Cardiac septum (tissue), 1 donor: ENCODE measurements at regions not wholly inside any gene's neighbourhood (a gene's known extent, or its start where the extent isn't known, plus 50 kb on each side); places are given as distances from the start of the nearest gene placed in this dataset.

ENCODE experiments used
- DNase-seq: peaks from one replicate; pipeline ENCODE4 v3.0.0-alpha.2; 2020; ENCODE audit warnings: low spot score
- intact Hi-C: fragments of 100-400 bp; cut with DNase I; formaldehyde crosslinking; loops from one replicate; pipeline ENCODE4 v1.14.0; 2022
- donor health status: DM: no; HTN: no; CAD: no.

- intact Hi-C loops: no loop called here
- no peak for DNase-seq
Measured at GRCh38 chr9:1455766-1456165, 405.6 kb downstream of the DMRT2 start.

DNA sequence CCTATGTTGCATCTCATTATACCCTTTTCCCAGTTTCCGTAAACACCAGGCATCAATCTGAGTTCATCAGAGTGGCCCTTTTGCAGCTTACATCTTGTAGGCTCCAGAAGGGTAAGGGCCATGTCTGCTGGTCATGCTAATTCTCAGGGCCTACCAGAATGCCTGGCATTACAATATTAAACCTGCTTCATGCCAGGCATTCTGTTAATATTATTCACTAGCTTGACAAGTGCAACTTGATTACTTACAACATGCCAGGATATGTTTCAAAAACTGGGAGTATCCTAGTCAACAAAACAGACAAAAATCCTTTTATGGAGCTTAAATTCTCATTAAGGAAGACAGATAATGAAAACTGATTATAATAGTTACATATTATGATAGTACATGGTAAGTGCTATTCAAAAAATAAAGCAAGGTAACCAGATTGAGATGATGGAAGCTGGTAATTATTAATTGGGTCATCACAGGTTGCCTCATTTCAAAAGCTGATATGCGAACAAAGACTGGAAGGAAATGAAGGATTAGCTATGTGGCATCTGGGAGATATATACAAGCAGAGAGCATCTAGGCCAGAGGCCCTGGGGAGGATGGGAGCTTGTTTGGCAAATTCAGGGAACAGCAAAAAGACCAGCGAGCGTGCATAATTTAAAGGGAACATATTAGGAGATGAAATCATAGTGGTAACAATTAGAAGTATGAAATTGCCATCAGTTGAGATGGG, 406.3 kb downstream of the DMRT2 start:
- DNase-seq: no peak
- intact Hi-C loops: no loop called here

- no peak for DNase-seq
- intact Hi-C loops: no loop called here
Measured at GRCh38 chr9:1457460-1457859, 407.3 kb downstream of the DMRT2 start.

DNA sequence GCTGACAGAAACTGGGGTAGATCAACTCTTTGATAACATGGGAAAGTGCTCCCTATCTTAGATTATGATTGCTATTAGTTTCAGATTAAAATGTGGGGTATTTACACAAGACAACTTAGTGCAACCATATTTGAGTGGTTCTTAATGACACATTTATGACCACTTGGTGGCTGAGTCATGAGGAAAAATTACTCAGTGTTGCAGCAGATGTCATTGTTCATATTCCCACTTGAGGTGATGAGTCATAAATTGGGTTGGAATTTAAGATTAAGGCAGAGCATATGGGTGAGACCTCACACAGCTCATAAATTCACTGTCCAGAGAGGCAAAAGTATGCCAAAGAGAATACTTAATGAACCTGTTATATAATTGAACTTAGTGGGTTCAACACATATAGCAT, 408.3 kb downstream of the DMRT2 start:
- intact Hi-C loops: no loop called here
- DNase-seq: no peak

GRCh38 chr9:1460143-1460769, 410.1 kb downstream of the DMRT2 start:
- intact Hi-C loops: no loop called here
- no peak for DNase-seq

DNA sequence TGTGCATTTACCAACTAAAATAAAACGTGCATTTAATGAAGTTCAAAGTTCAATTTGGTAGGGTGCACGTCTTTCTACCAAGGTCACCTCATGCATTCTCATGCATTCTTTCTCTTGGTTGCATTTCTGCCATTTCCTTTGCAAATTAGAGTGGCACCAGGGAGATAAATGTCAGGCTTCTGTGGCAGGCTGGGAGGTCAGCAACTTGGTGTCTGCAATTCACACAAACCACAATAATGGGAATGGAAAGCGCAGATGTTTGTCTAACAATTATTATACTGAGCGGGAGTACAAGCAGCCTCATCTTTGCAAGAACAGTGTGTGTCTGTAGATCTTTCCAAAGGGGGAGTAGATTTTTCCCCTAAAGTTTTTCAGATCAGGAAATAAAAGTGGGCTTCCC, 411.7 kb downstream of the DMRT2 start:
- intact Hi-C loops: no loop called here
- no peak for DNase-seq

DNA sequence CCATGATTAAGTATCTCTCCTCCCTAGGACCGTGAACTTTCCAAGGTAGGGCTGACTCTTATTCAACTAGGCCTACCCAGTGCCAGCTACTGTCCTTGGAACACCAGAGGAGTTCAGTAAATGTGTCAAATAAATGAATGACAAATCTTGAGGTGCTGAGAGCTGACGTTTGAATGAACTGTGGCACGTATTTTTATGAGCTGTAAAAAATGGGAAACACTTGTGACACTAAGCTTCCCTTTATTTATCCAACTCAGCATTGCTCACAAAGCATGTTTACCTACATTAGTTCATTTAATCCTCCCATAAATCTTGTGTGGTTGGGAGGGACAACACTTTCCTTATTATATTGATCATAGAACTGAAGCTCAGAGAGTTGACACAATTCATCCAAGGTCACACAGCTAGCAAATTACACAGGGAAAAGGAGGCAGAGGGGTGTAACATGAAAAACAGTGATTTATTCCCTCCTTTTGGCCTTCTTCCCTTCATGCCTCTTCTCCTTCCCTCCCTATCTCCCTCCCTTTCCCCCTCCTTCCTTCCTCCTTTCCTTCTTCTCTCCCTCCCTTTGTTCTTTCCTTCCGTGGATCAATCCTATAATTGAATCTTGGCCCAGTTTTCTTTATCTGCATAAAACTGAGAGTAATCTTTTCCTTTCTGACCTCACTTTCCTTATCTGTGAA, 412.6 kb downstream of the DMRT2 start:
- intact Hi-C loops: no loop called here

GRCh38 chr9:1469996-1470395, 419.8 kb downstream of the DMRT2 start:
- intact Hi-C loops: no loop called here
- DNase-seq: no peak

More for the DNA sequence above, 412.6 kb downstream of the DMRT2 start:
- DNase-seq: no peak

DNA sequence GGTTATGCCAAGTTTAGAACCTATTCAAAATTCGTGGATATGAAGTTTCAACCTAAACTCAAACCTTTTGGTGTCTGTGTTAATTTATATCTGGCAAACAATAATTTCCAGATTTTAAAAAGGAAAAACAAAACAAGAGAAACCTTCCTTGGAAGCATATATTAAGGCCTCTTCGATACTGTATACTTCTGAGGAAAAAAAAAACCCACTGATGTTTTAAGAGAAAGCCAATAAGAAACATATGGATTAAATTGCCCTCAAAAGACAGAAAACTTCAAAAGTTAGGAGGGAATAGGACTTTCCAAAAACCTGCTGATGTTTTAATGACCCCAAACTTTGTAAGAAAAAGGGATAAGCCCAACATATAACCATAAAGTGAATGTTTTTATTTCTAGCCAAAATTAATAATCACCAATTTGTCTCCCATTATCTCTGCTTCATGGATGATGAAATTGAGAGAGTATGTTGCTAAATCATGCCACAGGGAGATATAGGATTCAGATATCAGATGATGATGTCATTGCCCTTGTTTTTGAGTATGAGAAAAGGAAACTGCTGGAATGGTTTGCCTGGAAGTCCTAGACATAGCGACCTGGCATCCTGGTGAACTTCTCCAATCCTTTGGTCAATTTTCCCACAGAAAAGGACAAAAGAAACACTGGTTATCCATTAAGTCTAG, 423.9 kb downstream of the DMRT2 start:
- intact Hi-C loops: no loop called here
- no peak for DNase-seq

DNA sequence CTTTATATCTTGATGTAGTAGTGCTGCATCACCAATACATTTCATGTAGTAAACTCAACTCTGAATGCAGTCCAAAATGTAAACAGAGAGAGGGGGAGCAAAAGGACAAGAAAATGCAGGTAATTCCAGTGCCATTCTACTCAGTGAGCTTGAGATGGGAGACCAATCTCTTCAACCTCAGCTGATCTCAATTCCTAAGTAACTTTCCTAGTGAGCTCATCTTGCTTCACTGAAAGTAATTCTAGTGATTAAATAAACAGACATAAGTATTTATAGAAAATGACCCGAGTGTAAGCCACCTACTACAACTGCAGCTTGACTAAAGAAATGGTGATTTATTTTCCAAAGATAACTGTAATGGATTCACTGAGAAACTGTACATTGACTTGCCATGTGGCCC, 424.5 kb downstream of the DMRT2 start:
- intact Hi-C loops: no loop called here
- no peak for DNase-seq

DNA sequence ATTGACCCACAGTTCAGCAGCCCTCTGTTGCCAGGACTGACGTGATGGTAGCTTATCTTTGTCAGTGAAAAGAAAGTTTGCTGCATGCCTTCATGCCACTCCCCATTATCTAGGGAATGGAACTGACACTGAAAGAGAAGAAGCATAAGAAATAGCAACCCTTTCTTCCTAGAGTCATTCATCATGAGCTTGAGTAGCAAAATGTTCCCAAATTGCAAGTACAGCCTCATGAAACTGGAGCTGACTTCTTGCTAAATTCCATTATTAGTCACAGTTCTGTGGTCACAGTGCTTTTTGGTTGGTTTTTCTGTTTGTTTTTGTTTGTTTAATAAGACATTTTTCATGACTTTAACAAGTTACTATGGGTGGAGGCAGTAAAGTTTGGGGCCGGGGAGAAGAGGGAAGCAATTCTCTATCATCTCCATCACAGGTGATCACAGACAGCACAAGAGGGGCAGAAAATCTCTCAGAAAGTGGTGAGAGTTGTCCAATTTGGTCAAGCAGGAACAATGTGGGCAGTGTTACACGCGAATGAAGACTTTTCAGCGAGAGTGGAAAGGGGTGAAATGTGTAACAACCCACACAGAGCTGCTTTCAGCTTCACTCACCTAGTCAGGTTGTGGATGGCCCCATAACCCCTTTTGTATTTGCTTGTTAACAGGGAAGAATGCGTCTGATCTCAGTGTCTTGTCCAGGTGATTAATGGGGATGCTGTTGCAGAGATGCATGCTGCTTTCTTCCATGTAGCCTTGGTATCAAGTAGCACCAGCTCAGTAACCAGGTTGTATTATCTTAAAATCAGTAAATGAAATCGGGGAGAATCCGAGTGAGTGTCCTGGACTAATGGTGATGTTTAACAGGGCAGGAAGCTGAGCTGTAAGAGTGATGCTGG, 440.4 kb downstream of the DMRT2 start:
- no peak for DNase-seq
- intact Hi-C loops: no loop called here

- DNase-seq: no peak
- intact Hi-C loops: no loop called here
Measured at GRCh38 chr9:1492156-1492555, 442.0 kb downstream of the DMRT2 start.

DNA sequence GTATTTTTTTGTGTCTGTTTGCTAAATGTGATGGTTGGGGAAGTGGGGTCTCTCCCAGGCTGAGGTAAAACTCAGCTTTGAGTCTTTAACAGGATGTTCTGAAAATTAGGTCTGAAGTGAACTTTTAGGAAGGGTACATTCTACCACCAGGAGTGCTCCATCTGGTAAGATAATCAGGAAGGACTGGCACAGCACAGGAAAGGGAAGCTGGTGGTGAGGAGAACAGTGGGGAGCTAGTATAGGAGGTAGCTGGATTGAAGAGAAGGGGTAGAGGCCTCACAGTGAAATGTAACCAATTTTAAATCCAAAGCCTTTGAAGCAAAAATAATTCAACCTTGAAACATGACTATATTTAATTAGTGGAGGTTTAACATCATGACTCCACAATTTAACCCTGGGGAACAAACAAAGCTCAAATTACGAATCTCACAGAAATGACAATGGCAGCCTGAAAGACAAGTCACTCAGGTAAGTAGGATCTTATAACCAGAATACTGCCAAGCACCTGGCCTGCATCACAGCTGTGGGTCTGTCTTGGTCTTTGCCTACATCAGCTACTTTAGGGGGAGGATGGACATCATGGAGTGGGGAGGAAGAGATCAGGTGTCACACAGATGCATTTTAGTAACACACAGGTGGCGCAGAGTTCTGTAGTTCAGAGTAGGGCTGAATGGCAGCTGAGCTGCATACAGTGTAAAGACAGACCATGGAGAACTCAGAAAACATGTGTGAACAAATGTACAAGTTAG, 445.3 kb downstream of the DMRT2 start:
- intact Hi-C loops: no loop called here
- DNase-seq: no peak

- intact Hi-C loops: no loop called here
- DNase-seq: no peak
Measured at GRCh38 chr9:1505489-1505888, 455.3 kb downstream of the DMRT2 start.

GRCh38 chr9:1510712-1511111, 460.6 kb downstream of the DMRT2 start:
- DNase-seq: no peak
- intact Hi-C loops: no loop called here

GRCh38 chr9:1513105-1513504, 462.9 kb downstream of the DMRT2 start:
- DNase-seq: no peak
- intact Hi-C loops: no loop called here

DNA sequence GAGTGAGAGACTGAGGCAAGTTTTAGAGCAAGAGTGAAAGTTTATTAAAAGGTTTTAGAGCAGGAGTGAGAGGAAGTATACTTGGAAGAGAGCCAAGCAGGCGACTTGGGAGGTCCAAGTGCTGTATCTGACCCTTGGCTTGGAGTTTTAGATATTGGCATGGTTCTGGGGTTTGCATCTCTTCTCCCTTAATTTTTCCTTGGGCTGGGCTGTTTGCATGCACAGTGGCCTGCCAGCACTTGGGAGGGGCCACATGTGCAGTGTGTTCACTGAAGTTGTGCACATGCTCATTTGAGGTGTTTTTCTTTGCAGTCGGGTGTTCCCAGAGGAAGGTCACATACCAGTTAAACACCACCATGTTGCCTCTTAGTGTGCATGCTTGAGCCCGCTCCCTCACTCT, 464.1 kb downstream of the DMRT2 start:
- intact Hi-C loops: no loop called here
- DNase-seq: no peak

DNA sequence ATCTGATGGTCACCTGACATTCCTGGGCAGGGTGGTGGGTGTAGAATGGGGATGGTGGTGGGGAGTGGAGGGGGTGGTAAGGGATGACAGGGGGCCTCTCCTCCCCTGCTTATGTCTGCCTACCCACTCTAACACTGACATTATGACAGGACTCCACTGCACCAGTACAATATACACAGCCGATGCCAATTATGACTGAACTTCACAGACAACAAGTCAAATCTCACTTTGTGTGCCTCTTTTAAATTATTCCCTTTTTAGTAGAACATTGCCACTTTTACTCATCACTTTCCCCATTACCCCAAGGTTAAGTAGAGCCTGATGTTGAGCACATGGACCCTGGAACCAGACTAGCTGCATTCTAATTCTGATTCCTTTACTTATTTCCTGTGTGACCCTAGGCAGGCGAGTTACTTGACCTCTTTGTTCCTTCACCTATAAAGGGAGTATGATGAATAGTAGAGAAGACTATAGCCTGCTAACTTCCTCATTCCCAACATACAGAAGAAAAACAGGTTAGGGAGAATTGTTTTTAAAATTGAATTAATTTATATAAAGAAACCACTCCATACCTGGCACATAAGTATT, 464.7 kb downstream of the DMRT2 start:
- intact Hi-C loops: no loop called here
- no peak for DNase-seq

DNA sequence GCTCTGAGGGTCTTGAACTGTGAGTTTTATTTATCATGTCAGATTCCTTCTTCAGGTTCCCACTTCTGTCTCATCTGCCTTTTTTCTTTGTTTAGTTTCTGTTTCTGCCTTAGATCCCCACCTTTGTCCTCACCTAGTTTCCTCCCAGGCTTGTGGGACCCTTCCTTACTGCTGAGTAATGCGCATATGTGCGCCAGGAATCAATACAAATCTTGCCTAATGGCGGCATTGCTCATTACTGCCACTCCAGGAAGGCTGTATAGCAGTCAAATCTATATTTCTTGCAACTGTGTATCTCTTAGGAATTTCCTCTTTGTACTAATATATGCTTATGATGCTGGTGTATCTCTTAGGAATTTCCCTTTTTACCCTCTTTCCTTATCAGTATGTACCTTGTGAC, 465.4 kb downstream of the DMRT2 start:
- DNase-seq: no peak
- intact Hi-C loops: no loop called here
